Psoas muscle (tissue), 7 donors: ENCODE measurements at regions not wholly inside any gene's neighbourhood (a gene's known extent, or its start where the extent isn't known, plus 50 kb on each side); places are given as distances from the start of the nearest gene placed in this dataset.

Experiments
- ATAC-seq, 4 donors: fragments of 200-7000 bp; cut with Tn5 transposase; one replicate each; pipeline ENCODE4 v1.9.1; 2020; ENCODE audit warnings: moderate library complexity in 3 of 4, mild to moderate bottlenecking in 2 of 4
- DNase-seq, 2 donors: peaks; one replicate each; pipeline ENCODE4 v3.0.0-alpha.2; 2020
- H3K27ac ChIP-seq: fragments of 200-600 bp; one replicate; pipeline ENCODE4 v1.8.0; 2022
- H3K27me3 ChIP-seq, 3 donors: fragments of 200-600 bp in 1 of 3; one replicate each; pipeline versions ENCODE4 v1.6.1 to v1.8.0; 2013 to 2022; ENCODE audit warnings: low read length in 2 of 3, mild to moderate bottlenecking in 2 of 3, moderate library complexity in 1 of 3; ENCODE audit not compliant: insufficient read depth in 3 of 3
- H3K36me3 ChIP-seq, 2 donors: fragments of 200-600 bp in 1 of 2; one replicate each; pipeline versions ENCODE4 v1.6.1 to v1.8.0; 2013 to 2022; ENCODE audit warnings: low read depth in 1 of 2, mild to moderate bottlenecking in 1 of 2, moderate library complexity in 1 of 2; ENCODE audit not compliant: insufficient read depth in 1 of 2
- H3K4me1 ChIP-seq: fragments of 200-600 bp; one replicate; pipeline ENCODE4 v1.8.0; 2022
- H3K4me3 ChIP-seq: fragments of 200-600 bp; one replicate; pipeline ENCODE4 v1.8.0; 2022; ENCODE audit warnings: mild to moderate bottlenecking
- H3K9me3 ChIP-seq: fragments of 200-600 bp; one replicate; pipeline ENCODE4 v1.8.0; 2022
- WGBS, 3 donors: extraction: QIAGEN DNeasy Blood & Tissue Kit; methylation state at CpG; one replicate each; pipeline versions ENCODE4 v1.1.6 to v1.1.7; 2013; 5-methylcytosine and 5-hydroxymethylcytosine counted together
- intact Hi-C, 2 donors: fragments of 100-400 bp; cut with DNase I; formaldehyde crosslinking; loops; one replicate each; pipeline versions ENCODE4 v1.11.0 to v1.14.2; 2022
- TF ChIP-seq, protein P1 (sequence below): fragments of 200-600 bp; IDR thresholded peaks from one replicate; pipeline ENCODE4 v1.8.0; 2022; ENCODE audit warnings: antibody characterized with exemption
- donor health status: healthy with polysubstance abuse.
- donor health status: DM: no; HTN: no; CAD: no; lungs with moderate emphysema.
- donor health status: Bipolar disorder and iron deficiency.
- donor health status: healthy.
- donor health status: DM: yes; HTN: yes; CAD: no.
- donor health status: DM: no; HTN: no; CAD: no.
- donor health status: DM: yes; HTN: yes; CAD: no.

- Histone ChIP-seq H3K9me3 (no peaks in the 10 kb centered on the region), H3K36me3 (no peaks in the 10 kb centered on the region), H3K4me1 (no peaks in the 10 kb centered on the region), H3K4me3 (no peak overlapping the region), H3K27ac (no peak overlapping the region), H3K27me3 (no peaks in the 10 kb centered on the region)
- intact Hi-C loops: no loop called here
- TF ChIP-seq, protein P1, sequence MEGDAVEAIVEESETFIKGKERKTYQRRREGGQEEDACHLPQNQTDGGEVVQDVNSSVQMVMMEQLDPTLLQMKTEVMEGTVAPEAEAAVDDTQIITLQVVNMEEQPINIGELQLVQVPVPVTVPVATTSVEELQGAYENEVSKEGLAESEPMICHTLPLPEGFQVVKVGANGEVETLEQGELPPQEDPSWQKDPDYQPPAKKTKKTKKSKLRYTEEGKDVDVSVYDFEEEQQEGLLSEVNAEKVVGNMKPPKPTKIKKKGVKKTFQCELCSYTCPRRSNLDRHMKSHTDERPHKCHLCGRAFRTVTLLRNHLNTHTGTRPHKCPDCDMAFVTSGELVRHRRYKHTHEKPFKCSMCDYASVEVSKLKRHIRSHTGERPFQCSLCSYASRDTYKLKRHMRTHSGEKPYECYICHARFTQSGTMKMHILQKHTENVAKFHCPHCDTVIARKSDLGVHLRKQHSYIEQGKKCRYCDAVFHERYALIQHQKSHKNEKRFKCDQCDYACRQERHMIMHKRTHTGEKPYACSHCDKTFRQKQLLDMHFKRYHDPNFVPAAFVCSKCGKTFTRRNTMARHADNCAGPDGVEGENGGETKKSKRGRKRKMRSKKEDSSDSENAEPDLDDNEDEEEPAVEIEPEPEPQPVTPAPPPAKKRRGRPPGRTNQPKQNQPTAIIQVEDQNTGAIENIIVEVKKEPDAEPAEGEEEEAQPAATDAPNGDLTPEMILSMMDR: no peak
- DNase-seq (no peak), ATAC-seq (no peak)
- 37 to 53% (median 48%) methylated on average over 3 of the region's 3 CpGs for WGBS, 3 donors
These were observed 55.6 kb upstream of the SEMA3E start for GRCh38 chr7:83704564-83704963.

DNA sequence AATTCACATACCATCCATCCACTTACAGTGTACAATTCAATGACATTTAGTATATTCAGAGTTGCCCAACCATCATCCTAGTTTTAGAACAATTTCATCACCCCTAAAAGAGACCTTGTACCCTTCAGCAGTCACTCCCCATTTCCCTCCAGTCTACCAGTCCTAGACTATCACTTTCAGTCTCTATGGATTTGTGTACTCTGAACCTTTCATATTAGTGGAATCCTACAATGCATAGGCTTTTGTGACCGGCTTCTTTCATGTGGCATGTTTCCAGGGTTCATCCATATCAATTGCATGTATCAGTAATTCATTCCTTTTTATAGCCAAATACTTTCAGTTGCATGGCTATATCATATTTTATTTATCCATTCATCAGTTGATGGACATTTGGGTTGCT lies 53.5 kb upstream of the SEMA3E start:
- 36 to 54% (median 53%) methylated on average over 1 of the region's 1 CpG for WGBS, 3 donors
- H3K4me1 ChIP-seq: no peaks in the 10 kb centered on the region
- TF ChIP-seq, protein P1: no peak
- no peaks in the 10 kb centered on the region for H3K36me3 ChIP-seq
- H3K27ac ChIP-seq: no peak overlapping the region
- DNase-seq (no peak), ATAC-seq (no peak)
- intact Hi-C loops: no loop called here
- no peak overlapping the region for H3K4me3 ChIP-seq
- no peaks in the 10 kb centered on the region for H3K27me3 ChIP-seq
- H3K9me3 ChIP-seq: no peaks in the 10 kb centered on the region

DNA sequence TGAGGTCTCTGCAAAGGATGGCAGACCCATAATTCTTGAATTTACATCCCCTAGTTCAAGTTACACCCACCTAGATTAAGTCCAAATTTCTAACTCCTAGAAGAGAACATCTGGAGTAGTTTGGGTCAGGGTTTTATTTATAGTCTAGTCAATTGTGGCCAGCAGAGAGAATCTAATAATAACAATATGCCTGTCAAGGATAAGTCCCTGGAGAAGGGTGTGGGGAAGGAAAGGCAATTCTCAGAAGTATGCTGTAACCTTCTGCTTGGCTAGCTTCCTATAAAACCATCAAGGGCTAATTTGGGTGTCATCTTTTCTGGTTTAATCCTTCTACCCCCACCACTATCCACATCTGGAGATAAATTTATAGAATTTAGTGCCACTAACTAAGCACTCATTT lies 52.8 kb upstream of the SEMA3E start:
- TF ChIP-seq, protein P1: no peak
- intact Hi-C loops: no loop called here
- H3K9me3 ChIP-seq: no peaks in the 10 kb centered on the region
- no peak overlapping the region for H3K4me3 ChIP-seq
- H3K4me1 ChIP-seq: no peaks in the 10 kb centered on the region
- ATAC-seq: no peak
- DNase-seq: no peak
- no peak overlapping the region for H3K27ac ChIP-seq
- H3K36me3 ChIP-seq: no peaks in the 10 kb centered on the region
- no peaks in the 10 kb centered on the region for H3K27me3 ChIP-seq
